Fibroblast of peridontal ligament (primary cell): ENCODE measurements at regions not wholly inside any gene's neighbourhood (a gene's known extent, or its start where the extent isn't known, plus 50 kb on each side); places are given as distances from the start of the nearest gene placed in this dataset.

ENCODE experiments used
- DNase-seq: peaks from one replicate; pipeline ENCODE4 v3.0.0-alpha.2; 2010; ENCODE audit errors: extremely low read depth

DNA sequence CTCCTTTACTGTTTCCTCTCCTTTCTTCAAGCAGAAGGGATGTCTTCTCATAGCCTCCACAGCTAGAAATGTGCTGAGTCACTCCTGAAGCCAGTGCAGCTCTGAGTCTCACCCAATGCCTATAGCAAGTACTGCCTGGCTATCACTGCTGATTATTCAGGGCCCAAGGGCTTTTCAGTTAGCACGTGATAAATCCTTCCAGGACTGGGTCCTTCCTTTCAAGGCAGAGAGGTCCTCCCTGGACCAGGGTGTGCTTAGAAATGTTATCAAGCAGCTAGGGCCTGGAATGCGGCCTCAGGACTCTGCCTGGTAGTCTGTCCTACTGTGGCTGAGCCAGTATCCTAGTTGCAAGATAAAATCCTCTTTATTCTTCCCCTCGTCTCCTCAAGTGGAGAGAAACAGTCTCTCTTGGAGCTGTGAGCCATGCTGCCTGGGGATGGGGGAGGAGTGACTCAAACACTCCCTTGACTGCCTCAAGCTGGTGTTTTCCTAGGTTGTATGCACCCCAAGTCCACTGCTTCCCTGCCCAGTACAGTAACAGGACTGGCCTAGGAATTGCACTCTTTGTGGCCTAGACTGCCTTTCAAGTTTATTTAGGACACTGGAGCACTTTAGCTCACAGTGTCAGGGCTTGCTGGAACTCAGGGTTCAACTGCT lies 198.7 kb upstream of the SERP2 start:
- peak; percentile 68 for DNase-seq

DNA sequence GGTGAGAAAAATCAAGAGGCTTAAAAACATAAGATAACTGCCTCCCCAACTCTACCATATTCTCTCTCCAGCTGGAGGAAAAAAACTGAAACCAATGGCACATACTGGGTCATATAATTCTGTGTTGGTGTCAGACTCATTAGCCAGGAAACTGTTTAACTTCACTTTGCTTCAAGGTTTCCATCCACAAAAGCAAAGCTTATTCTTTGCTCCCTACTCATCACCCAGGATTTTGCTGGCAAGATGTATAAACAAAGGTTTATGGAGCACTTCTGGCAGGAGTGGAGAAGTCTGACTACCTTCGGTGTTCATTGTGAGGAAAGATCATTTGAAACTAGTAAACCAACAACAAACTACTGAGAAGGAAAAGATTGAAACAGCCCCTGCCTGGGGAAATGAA lies 197.5 kb upstream of the SERP2 start:
- no peak for DNase-seq

DNA sequence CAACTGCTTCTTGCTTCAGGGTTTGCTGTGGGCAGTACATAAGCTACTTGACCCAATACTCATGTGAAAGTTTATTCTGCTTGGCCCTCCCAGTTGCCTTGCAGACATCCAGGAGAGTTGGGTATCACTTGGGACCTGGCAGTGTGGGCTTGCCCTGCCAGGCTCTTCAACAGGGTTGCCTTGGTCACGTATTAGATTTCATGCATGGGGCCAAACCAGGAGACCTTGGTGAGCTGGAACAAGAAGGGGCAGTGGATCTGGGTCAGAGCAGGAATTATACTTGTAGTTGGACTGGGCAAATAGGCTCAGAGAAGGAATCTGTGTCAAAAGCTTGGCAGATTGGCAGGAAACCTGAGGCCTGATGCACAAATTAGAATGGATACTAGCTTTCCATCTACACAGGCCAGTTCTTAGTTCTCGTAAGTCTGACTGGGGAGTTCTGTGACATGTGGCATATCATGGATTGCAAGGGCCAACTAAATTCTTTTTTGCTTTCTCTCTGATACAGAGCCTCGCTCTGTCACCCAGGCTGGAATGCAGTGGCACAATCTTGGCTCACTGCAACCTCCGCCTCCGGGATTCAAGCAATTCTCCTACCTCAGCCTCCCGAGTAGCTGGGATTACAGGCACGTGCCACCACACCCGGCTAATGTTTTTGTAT lies 192.6 kb upstream of the SERP2 start:
- no peak for DNase-seq

DNA sequence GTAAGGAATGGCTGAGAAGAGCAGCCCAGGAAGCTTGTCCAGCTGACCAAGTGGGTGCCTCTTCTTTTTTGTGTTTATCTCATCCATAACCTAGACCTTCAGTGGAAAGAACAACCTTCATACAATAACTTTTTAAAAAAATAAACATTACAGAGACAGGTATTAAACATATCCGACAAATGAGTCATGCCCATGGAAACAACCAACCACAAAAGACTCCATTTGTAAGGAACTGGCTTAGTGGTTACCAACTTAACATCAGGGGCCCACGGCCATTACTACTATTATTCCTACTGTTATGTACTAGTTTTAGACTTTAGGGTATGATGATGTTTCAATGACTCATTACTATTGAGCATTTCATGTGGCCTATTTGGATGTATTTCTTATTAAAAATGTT lies 191.7 kb upstream of the SERP2 start:
- DNase-seq, result no peak

DNA sequence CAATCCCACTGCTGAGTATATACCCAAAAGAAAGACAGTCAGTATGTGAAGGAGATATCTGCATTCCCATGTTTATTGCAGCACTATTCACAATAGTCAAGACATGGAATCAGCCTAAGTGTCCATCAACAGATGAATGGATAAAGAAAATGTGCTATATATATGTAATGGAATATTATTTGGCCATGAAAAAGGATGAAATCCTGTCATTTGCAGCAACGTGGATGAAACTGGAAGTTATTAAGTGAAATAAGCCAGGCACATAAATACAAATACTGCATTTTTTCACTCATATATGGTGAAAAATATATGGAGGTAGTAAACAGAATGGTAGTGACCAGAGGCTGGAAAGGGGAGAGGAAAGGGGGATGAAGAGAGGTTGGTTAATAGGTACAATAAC lies 188.9 kb upstream of the SERP2 start:
- no peak for DNase-seq

DNA sequence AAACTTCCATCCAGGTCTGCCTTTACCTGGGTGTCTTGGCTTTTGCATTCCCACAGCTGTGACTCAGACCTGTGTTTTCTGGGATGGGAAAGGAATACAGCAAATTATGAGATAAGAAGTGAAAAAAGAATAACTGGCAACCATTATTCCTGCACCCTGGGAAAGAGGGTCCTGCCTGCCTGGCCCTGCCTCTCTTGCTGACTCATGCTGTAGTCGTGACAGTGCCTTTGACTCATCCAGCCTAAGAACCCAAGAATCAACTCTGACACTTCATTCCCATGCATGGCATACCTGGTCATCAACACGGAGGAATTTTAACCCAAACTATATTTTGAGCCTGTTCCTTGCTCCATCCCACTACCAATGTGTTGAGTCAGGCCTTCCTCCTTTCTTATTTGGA lies 185.4 kb upstream of the SERP2 start:
- peak; percentile 27 for DNase-seq

DNA sequence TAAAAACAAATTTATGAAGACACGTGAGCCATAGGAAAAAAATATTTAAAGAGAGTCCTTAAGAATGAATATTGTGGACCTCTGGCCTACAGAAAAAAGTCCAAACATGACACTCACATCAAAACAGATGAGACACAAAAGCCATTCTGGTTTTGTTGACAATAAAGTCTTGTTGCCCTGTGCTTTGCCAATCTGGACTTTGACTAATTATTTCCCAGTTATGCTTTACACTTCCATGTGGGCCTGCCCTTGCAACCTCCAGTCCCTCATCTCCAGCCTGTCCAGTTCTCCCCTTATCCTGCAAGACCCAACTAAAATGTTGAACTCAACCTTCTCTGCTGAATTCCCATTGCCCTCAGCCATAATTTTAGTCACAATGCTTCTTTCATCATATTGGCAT lies 184.5 kb upstream of the SERP2 start:
- DNase-seq, result no peak

DNA sequence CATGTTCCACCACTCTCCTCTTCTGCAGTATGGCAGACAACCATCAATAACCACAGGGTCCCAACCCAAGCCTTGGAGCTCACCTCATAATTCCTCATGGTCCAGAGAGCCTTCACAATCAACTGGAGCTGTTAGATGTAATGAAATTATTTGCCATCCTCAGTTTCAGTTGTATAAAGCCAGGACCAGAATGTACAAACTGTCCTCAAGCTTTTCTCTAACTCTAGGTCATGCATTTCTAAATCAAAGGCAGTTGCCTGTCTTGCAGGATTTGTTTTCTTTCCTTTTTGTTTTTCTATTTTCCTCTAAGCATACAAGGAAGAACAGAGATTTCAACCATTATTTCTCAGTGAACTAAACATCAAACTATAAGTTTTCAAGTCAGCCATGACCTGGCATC lies 182.5 kb upstream of the SERP2 start:
- DNase-seq, result no peak

DNA sequence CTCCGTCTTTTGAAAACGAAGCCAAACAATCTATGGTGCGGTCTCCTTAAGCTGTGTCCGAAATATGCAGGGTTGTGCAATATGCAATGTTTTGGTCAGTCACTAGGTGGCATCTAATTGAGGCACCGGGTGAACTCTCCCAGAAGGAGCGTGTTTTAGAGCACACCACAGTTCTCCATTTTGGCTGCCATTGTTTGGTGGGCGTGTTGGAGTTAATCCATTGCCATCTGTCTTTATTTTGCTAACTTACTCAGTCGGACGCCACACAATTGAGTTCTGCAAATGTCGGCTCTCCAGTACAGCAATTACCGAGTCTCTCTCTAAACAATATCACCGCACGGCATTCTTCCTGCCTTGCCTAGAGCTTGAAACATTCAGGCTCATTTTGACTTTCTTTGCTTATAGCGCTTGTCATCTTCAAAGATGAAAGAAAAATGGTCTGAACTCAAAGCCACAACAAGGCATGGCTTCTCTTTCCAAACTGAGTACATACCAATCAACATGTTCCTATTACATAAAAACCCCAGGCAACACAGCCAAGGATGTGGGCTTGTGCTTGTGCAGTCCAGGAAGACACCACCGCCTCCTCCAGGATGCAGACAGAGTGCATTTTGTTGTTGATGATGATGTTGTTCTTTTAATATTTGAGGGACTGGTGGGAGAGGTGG lies 182.0 kb upstream of the SERP2 start:
- DNase-seq, result peak; percentile 97

DNA sequence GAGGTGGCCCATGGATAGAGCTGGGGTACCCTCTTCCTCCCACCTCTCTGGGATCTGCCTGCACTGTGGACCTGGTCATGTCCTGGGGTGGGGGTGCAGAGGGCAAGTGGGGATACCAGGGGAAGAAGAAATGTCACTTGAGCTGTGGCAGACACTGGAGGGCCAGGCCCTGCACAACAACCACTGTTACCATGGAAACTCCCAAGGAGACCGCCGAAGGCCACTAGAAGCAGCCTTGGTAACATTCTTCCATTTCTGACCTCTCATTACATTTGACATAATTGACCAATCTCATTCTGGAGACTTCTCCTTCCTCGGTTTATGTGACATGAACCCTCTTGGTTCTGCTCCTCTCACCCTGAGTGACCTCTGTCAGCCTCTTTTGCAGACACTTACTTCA lies 179.9 kb upstream of the SERP2 start:
- DNase-seq, result no peak

DNA sequence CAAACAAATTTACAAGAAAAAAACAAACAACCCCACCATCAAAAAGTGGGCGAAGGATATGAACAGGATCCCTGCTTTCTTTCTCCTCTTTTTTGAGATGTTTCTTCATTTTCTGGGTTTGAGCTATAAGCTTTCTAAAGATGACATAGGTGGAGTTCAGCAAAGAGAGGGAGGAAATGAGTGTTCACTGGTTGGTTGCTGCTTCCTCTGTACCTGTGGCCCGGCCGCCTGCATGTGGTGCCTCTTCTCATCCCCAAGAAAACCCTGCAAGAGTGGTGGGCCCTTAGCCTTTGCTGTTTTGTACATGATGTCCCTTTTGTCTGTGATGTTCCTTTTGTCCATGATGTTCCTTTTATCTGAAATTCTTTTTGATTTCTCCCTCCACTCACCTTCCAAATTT lies 178.4 kb upstream of the SERP2 start:
- no peak for DNase-seq

DNA sequence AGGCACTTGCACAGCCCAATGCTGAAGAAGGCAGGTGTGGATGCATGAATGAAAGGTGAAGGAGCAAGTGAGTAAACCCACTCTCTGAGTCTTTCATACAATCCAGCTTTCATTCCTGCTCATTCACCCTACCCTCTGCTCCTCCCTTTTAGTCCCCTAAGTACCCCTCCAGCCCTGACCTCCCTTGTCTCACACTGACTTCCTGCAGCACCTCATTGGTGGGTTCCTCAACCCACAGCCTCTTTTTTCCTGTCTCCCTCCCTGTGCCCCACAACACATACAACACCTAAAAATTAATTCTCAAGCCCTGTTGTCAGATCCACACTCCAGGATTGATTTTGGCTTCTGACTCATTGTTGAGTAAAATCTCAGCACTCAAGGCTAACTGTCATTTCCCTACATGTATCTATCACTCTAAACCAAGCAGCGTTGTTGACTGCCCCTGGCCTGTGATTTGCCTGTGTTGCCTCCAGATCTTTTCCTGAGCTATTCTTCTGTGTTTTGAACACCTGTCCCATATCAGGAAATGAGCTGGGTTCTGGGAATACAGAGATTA lies 177.3 kb upstream of the SERP2 start:
- no peak for DNase-seq

DNA sequence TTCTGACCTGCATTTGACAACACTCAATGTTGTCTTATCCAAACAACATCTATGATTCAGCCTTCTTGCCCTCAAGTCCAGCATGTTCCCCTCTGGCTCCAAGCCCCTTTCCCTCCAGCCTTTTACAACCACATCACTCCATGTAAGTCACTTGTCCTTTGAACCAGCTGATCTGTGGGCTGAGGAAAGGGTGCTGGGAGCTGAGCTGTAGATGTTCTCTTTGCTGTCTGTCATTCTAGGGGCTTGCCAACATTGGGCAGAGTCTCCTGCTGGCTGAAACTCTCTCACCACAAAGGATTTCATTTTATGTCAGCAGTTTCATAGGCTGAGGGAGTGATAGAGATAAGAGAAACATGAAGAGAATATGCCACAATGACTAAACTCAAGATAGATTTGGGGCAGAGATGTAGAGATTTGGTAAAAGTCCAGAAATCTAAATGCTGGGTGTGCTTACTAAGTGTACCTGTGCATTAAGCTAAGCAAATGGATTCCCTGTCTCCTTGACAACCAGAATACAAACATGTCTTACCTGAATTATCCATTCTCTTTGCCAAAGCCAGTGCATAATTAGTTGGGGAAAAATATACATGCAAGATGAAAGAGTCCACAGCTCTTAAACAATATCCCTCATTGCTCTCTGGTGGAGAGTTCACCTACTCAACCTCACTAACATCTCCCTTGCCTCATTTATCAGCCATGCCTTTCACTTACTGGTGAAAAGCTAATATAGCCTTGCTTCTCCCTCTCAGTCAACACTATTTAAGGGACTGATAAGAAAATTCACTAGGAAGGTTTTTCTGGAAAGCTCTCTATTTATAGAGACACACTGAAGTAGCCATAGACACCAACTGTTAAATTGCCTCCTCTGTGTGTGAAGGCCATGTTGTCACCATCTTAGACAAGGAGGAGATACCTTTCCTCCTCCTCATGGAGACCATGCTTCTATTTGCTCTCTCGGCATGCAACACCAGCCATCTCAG lies 175.5 kb upstream of the SERP2 start:
- peak; percentile 14 for DNase-seq

DNA sequence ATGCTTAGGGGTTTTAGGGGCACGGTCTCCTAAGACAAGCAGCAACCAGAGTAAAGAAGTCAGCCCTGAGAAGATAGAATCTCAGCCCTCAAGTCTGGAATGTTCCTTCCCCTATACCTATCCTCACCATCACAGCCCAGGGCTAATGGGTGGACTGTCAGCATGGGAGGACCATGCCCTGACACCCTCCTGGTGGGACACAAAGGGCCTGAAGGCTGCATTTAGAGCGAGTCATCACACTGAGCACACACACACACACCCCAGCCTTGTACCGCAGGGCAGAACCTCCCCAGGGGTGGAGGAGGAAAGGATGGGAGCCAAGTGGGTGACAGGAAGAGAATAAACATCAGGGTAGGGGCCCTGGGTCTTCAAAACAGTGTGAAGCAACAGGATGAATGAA lies 174.8 kb upstream of the SERP2 start:
- DNase-seq, result no peak

DNA sequence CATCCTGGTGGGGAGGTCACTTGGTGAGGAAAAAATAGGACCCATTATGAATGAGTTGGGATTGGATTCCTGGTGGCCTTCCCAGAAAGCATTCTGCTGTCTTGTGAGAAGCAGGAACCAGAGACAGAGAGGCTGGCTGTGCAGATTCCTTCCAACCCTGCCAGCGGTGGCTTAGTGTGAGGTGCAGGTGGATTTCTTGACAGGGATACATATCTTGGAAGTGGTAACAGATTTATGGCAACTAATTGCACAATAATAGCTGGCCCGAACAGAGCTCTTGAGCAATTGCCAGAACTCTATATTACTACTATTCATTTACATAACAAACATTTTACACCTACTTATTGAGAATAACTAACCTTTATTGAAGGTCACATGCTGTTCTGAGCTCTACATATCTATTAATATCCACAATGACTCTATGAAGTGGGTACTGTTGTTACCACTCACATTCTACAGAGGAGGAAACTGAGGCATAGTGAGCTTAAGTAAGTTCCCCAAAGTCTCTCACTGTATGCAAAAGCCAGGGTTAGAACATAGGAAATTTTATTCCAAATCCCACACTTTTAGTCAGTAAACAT lies 173.9 kb upstream of the SERP2 start:
- DNase-seq, result no peak

DNA sequence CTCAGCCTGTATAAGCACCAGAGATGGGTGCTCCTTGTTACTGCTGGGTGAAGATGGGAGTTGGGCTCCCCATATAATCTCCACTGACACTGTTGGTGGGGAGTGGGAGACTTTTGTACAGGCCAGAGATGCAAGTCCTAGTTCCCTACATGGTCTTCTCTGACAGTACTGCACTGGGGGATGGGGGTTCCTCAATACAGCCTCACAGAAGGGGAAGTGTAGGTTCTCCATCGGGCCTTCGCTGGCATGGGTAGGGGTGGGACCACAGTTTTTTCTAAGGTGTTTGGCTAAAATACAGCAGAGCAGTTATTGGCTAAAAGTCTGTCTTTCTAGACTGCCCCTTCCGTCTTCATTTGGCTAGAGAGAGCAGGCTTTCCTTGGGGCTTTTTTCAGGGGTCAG lies 167.2 kb upstream of the SERP2 start:
- DNase-seq, result no peak

DNA sequence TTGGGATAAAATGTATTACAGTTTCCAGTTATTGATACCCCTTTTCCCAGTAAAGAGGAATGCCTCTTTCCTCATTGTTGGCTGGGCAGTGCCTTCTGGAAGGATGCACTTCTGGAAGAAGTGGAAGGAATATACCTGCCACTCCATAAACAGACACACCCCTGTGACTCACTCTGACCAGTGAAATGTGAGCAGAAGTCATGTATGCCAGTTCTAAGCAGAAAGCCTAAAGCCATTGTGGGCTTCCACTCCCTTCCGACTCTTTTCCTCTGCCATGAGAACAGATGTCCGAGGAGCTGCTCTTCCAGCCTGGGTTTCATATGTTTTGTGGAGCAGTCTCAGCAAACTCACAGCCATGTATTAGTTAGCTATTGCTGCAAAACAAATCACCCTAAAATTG lies 166.1 kb upstream of the SERP2 start:
- no peak for DNase-seq

DNA sequence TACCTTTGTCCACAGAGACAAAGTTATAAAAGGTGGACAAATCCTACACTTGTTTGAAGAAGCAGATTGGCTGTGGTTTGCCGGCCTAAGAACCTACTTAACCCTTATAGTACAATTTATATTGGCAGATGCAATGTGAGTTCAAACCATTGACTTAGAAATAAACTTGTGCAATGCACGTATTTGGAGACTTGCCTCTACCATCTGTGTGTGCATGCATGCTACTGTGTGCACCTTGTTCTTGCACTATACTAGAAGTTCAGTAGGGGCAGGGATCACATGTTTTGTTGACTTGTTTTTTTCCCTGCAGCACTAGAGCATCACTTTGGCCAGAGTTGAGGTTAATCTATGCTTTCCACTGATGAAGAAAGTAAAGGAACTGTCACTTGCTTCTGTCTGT lies 163.1 kb upstream of the SERP2 start:
- DNase-seq, result no peak

DNA sequence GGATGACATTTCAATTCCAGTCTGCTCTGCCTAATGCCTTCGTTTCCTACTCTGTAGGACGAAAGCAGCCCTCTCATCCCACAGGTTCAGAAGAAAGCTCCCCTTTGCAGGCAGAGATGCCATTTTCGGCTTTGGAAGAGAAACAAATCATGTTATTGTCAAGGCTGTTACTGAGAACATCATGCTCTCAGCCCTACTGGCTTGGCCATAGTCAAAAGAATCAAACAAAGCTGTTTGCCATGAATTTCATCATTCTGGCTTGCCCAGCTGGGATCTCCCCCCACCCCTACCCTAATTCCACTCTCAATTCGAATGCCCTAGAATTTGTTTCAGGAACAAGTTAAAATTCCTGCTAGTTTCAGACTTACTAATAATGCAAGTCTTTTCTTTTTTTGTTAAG lies 162.3 kb upstream of the SERP2 start:
- peak; percentile 49 for DNase-seq

DNA sequence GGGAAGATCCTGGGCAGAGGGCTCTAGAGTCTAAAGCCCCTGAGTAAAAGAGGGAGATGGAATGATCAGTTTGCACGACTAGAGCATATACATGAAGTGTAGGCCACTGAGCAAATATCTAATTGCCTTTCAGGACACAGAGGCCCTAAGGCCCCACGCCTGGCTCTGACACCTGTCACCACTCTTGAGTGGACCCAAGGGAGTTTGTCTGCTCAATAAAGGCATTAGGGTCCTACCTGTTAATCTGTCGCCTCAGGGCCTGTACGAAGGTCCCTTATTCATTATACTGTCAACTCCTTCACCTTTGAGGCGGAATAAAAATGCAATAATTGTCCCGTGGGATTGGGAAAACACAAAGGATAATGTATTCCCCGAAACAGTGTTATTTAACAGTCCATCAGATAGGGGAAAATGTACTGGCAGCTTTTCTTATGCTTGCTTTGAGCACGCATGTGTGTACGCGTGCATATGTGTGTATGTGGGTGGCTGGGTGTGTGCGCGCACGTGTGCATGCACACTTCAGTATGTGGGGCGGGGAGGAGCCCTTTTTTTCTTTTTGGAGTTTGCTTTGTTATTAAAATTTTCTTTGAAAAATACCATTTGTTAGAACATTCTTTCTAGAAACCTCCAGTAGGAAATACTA lies 161.8 kb upstream of the SERP2 start:
- DNase-seq, result no peak
